AG10803 (cell line): ENCODE measurements at regions not wholly inside any gene's neighbourhood (a gene's known extent, or its start where the extent isn't known, plus 50 kb on each side); places are given as distances from the start of the nearest gene placed in this dataset.

Experiments used
- DNase-seq: peaks from one replicate; pipeline ENCODE4 v3.0.0; 2010; ENCODE audit warnings: low read depth
- H3K4me3 ChIP-seq: 2 replicates; pipeline ENCODE4 v1.5.1; 2011; ENCODE audit warnings: mild to moderate bottlenecking, low read length, control low read depth
- TF ChIP-seq, protein P1 (sequence below): conservative IDR thresholded peaks from 2 replicates; pipeline ENCODE4 v1.5.1; 2011; ENCODE audit warnings: mild to moderate bottlenecking, low read length, control low read depth, inconsistent platforms

DNA sequence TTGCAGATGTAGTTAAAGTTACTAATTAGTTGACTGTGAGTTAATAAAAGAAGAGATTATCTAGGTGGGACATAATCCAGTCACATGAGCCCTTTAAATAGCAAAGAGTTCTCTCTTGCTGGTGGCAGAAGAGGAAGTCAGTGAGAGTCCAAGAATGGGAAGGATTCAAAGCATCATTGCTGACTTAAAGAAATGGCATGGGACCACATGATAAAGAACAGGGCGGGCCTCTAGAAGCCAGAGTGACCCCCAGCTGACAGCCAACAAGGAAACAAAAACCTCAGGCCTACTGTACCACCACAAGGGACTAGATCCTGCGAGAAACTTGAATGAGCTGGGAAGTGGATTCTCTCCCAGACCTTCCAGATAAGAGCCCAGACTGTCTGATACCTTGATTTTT, 447.2 kb upstream of the CCDC54 start:
- TF ChIP-seq, protein P1, sequence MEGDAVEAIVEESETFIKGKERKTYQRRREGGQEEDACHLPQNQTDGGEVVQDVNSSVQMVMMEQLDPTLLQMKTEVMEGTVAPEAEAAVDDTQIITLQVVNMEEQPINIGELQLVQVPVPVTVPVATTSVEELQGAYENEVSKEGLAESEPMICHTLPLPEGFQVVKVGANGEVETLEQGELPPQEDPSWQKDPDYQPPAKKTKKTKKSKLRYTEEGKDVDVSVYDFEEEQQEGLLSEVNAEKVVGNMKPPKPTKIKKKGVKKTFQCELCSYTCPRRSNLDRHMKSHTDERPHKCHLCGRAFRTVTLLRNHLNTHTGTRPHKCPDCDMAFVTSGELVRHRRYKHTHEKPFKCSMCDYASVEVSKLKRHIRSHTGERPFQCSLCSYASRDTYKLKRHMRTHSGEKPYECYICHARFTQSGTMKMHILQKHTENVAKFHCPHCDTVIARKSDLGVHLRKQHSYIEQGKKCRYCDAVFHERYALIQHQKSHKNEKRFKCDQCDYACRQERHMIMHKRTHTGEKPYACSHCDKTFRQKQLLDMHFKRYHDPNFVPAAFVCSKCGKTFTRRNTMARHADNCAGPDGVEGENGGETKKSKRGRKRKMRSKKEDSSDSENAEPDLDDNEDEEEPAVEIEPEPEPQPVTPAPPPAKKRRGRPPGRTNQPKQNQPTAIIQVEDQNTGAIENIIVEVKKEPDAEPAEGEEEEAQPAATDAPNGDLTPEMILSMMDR, result no peak
- no peak overlapping the region for H3K4me3 ChIP-seq
- DNase-seq, result no peak

DNA sequence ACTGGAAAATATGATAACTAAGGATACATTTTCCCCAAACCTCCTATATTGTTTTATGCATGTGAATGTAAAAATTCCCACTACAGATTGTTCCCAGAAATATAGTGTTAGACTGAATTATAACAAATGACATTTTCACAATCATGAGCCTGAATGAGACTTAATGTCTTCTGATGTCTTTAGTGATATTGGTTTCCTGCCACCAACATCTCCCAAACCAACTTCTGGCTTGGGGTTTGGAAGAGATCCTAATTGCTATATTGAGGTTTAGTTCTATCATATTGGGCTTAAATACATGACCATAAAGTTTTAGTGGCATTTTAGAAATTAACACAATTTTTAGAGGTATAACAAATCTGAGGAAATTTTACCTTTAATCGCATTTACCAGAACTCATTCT, 445.3 kb upstream of the CCDC54 start:
- TF ChIP-seq, protein P1, result no peak
- no peak overlapping the region for H3K4me3 ChIP-seq
- DNase-seq, result no peak

DNA sequence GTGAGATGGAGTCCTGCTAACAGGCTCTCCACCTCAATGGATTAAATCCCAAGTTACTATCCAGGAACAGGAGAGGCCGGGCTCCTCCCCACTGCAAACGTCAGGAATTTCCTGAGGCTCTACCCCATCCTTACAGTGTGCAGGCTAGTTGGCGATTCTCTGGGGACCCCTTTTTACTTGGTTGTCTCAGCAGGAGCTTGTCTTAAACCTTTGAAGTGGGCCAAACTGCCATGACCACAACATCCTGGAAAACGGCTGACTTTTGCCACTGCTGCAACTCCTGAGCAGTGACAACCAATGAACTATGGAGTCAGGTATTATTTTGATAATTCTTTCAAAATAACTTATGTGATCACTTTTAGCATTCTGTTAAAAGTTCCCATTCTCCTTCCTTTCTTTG, 440.9 kb upstream of the CCDC54 start:
- no peak overlapping the region for H3K4me3 ChIP-seq
- no peak for DNase-seq
- TF ChIP-seq, protein P1, result no peak

DNA sequence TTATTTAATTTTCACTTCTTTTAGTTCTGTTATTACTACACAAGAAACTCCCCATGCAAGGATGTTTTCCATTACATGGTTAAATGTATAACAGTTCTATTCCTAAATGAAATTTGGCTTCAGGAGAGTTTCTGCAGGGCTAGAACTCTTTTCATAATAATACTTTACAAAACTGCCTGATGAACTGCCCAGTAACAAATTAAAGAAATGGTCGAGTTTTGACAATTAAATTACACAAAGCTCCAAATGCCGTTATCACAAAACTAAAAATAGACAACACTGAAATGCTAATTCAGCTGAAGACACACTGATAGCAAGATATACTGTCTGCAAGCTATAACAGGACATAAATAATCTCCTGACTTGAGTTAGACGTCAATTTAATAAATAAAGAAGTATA, 435.2 kb upstream of the CCDC54 start:
- H3K4me3 ChIP-seq, result no peak overlapping the region
- DNase-seq, result no peak
- TF ChIP-seq, protein P1, result no peak

DNA sequence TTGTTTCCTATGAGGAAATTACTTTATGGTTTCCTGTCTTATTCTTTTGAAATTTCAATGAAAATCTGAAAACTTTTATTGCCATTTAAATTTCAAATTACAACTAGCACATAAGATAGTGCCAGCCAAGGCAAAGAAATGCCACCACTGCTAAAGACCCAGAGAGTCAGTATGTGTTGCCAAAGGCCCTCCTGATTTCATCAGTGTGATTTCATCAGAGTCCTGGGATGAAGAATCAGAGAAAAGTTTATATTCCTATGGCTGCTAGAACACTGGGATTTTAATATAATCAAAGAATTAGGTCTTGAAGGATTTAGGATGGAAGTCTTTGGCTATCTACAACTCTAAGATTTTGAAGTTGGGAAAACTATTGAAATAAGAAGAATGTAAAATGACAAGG, 434.2 kb upstream of the CCDC54 start:
- DNase-seq, result peak; percentile 30
- TF ChIP-seq, protein P1, result no peak
- no peak overlapping the region for H3K4me3 ChIP-seq

DNA sequence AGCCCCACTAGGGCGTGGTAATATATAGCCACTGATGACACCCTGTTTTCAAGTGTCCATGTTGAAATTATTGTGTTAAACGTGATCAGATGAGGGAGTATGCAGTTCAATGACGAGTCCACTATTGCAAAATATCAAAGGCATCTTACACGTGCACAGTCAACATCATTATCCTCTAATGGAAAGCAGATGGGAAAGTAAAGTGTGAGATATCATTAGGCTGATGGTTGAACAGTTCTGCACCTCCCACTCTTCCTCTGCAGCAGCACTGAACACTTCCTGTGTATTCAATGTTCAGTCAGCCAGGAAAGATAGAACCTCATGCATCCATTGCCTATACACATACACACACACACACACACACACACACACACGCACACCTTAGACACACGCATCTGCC, 431.8 kb upstream of the CCDC54 start:
- peak; percentile 85 for DNase-seq
- no peak overlapping the region for H3K4me3 ChIP-seq
- TF ChIP-seq, protein P1, result no peak

DNA sequence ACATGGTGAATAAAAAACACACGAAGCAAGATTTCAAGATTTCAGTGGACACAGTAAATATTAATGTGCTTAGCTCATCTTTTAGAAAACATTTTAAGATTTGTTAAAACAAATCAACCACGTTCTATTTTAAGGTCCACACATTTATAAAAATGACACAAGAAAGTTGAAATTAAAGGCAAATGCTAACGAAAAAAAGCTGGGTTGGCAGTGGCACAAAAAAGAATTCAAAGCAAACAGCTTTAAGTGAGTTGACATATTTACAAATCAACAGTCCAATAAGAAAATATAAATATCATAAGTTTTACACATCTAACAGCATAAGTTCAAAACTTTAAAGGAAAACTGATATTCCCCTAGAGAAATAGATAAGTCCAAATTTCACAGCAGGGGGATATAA, 430.4 kb upstream of the CCDC54 start:
- H3K4me3 ChIP-seq, result no peak overlapping the region

More for the DNA sequence above, 430.4 kb upstream of the CCDC54 start:
- DNase-seq, result no peak
- TF ChIP-seq, protein P1, result no peak
